ENCODE measurements at regions not wholly inside any gene's neighbourhood (a gene's known extent, or its start where the extent isn't known, plus 50 kb on each side); places are given as distances from the start of the nearest gene placed in this dataset.

DNA sequence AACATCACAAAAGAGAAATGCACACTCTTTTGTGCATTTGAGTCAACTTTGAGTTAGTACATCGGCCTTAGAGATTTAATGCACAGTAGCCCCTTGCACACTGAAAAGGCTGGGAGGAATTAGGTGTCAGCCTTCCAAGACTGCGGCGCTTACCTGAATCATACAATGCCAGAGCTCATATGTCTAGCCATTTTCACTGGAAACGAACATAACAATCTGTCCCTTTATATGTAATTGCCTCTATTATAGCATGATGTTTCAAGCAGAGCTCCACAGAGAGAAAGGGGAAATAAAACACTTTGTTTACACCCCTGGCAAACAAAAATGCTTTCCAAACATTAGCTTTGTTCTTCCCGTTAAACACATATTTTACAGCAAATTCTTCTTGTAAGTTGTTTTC lies 315.7 kb upstream of the SLCO3A1 start:
- TF ChIP-seq, protein P1, sequence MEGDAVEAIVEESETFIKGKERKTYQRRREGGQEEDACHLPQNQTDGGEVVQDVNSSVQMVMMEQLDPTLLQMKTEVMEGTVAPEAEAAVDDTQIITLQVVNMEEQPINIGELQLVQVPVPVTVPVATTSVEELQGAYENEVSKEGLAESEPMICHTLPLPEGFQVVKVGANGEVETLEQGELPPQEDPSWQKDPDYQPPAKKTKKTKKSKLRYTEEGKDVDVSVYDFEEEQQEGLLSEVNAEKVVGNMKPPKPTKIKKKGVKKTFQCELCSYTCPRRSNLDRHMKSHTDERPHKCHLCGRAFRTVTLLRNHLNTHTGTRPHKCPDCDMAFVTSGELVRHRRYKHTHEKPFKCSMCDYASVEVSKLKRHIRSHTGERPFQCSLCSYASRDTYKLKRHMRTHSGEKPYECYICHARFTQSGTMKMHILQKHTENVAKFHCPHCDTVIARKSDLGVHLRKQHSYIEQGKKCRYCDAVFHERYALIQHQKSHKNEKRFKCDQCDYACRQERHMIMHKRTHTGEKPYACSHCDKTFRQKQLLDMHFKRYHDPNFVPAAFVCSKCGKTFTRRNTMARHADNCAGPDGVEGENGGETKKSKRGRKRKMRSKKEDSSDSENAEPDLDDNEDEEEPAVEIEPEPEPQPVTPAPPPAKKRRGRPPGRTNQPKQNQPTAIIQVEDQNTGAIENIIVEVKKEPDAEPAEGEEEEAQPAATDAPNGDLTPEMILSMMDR (IDR thresholded peaks at IDR 0.05 in 2 of 3, conservative IDR thresholded peaks at IDR 0.05 in 1 of 3; ENCODE audit: borderline replicate concordance in 1 of 3, insufficient read depth in 1 of 3, low read depth in 2 of 3, low read length in 2 of 3) = no peak
- no peak for TF ChIP-seq TCF7L2 (IDR thresholded peaks at IDR 0.05; ENCODE audit: borderline replicate concordance, extremely low read depth, insufficient read depth, insufficient read length)
- TF ChIP-seq POLR2A (IDR thresholded peaks at IDR 0.05; ENCODE audit: borderline replicate concordance, extremely low read depth, insufficient read depth, insufficient read length) = no peak
- TF ChIP-seq ZFX (IDR thresholded peaks at IDR 0.05) = no peak
- TF ChIP-seq, protein P2, sequence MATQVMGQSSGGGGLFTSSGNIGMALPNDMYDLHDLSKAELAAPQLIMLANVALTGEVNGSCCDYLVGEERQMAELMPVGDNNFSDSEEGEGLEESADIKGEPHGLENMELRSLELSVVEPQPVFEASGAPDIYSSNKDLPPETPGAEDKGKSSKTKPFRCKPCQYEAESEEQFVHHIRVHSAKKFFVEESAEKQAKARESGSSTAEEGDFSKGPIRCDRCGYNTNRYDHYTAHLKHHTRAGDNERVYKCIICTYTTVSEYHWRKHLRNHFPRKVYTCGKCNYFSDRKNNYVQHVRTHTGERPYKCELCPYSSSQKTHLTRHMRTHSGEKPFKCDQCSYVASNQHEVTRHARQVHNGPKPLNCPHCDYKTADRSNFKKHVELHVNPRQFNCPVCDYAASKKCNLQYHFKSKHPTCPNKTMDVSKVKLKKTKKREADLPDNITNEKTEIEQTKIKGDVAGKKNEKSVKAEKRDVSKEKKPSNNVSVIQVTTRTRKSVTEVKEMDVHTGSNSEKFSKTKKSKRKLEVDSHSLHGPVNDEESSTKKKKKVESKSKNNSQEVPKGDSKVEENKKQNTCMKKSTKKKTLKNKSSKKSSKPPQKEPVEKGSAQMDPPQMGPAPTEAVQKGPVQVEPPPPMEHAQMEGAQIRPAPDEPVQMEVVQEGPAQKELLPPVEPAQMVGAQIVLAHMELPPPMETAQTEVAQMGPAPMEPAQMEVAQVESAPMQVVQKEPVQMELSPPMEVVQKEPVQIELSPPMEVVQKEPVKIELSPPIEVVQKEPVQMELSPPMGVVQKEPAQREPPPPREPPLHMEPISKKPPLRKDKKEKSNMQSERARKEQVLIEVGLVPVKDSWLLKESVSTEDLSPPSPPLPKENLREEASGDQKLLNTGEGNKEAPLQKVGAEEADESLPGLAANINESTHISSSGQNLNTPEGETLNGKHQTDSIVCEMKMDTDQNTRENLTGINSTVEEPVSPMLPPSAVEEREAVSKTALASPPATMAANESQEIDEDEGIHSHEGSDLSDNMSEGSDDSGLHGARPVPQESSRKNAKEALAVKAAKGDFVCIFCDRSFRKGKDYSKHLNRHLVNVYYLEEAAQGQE (IDR thresholded peaks at IDR 0.05; ENCODE audit: low read depth) = no peak

Data from HCT116 (cell line).